ENCODE measurements at regions not wholly inside any gene's neighbourhood (a gene's known extent, or its start where the extent isn't known, plus 50 kb on each side); places are given as distances from the start of the nearest gene placed in this dataset.

DNA sequence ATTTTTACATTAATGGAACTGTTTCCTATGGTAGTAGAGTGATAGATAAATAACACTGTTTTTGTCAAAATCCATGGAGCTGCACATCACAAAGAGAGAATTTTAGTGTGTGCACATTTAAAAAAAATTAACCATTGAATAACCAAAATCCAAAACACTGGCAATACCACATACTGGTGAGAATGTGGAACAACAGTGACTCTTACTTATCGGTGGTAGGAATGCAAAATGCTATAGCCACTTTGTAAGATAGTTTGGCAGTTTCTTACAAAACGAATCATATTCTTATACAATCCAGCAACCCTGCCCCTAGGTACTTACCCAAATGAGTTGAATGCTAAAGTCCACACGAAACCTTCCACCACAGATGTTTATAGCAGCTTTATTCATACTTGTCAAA is 229.6 kb upstream of the GPR101 start (continued):
- TF ChIP-seq, protein P1, sequence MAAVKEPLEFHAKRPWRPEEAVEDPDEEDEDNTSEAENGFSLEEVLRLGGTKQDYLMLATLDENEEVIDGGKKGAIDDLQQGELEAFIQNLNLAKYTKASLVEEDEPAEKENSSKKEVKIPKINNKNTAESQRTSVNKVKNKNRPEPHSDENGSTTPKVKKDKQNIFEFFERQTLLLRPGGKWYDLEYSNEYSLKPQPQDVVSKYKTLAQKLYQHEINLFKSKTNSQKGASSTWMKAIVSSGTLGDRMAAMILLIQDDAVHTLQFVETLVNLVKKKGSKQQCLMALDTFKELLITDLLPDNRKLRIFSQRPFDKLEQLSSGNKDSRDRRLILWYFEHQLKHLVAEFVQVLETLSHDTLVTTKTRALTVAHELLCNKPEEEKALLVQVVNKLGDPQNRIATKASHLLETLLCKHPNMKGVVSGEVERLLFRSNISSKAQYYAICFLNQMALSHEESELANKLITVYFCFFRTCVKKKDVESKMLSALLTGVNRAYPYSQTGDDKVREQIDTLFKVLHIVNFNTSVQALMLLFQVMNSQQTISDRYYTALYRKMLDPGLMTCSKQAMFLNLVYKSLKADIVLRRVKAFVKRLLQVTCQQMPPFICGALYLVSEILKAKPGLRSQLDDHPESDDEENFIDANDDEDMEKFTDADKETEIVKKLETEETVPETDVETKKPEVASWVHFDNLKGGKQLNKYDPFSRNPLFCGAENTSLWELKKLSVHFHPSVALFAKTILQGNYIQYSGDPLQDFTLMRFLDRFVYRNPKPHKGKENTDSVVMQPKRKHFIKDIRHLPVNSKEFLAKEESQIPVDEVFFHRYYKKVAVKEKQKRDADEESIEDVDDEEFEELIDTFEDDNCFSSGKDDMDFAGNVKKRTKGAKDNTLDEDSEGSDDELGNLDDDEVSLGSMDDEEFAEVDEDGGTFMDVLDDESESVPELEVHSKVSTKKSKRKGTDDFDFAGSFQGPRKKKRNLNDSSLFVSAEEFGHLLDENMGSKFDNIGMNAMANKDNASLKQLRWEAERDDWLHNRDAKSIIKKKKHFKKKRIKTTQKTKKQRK (IDR thresholded peaks at IDR 0.05; ENCODE audit: low read depth, low read length): no peak
- TF ChIP-seq IKZF2 (IDR thresholded peaks at IDR 0.05) (no peak), MXI1 (IDR thresholded peaks at IDR 0.05; ENCODE audit: low read depth, low read length) (no peak), MTA3 (IDR thresholded peaks at IDR 0.05; ENCODE audit: borderline replicate concordance, low read length) (no peak), ZNF274 (IDR thresholded peaks at IDR 0.05; ENCODE audit: insufficient read depth, insufficient read length) (no peak), NFIC (IDR thresholded peaks at IDR 0.05; ENCODE audit: low read depth, low read length) (no peak), POU2F2 (IDR thresholded peaks at IDR 0.05; ENCODE audit: borderline replicate concordance, low read depth, low read length) (no peak), ETV6 (conservative IDR thresholded peaks at IDR 0.05 in 1 of 2, IDR thresholded peaks at IDR 0.05 in 1 of 2; ENCODE audit: borderline replicate concordance in 1 of 2, low read depth in 1 of 2) (no peak), POLR2A (IDR thresholded peaks at IDR 0.05; ENCODE audit: low read depth, low read length) (no peak), TAF1 (IDR thresholded peaks at IDR 0.05; ENCODE audit: borderline replicate concordance, low read depth, low read length) (no peak), ZNF622 (IDR thresholded peaks at IDR 0.05) (no peak)

DNA sequence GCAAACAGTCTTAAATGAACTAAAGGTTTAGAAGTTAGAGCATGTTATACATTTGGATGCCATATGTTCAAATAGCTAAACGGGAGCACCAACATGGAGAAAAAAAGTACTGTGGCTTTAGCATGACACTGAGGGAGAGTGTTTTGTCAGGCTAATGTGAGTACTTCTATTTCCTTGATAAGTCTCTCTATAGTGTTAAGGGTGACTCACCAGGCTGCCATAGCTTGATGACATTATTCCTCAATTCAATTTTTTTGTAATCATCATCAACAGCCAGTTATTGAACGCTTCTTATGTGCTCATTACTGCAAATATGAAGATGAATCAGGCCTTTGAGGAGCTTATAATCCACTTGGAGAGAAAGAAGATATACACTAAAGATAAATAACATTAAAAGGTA is 211.4 kb upstream of the GPR101 start:
- TF ChIP-seq CHD2 (IDR thresholded peaks at IDR 0.05; ENCODE audit: borderline replicate concordance, low read depth, low read length): no peak
- TF ChIP-seq CBX3 (IDR thresholded peaks at IDR 0.05; ENCODE audit: borderline replicate concordance, low read depth): no peak
- no peak for TF ChIP-seq EZH2 (IDR thresholded peaks at IDR 0.05; ENCODE audit: borderline replicate concordance, control insufficient read depth, low read depth, low read length)
- TF ChIP-seq MYB (IDR thresholded peaks at IDR 0.05; ENCODE audit: borderline replicate concordance, low read depth, low read length): no peak
- TF ChIP-seq POLR2A (IDR thresholded peaks at IDR 0.05; ENCODE audit: low read depth, low read length): no peak
- TF ChIP-seq MTA2 (IDR thresholded peaks at IDR 0.05; ENCODE audit: low read depth): no peak
- TF ChIP-seq, protein P2, sequence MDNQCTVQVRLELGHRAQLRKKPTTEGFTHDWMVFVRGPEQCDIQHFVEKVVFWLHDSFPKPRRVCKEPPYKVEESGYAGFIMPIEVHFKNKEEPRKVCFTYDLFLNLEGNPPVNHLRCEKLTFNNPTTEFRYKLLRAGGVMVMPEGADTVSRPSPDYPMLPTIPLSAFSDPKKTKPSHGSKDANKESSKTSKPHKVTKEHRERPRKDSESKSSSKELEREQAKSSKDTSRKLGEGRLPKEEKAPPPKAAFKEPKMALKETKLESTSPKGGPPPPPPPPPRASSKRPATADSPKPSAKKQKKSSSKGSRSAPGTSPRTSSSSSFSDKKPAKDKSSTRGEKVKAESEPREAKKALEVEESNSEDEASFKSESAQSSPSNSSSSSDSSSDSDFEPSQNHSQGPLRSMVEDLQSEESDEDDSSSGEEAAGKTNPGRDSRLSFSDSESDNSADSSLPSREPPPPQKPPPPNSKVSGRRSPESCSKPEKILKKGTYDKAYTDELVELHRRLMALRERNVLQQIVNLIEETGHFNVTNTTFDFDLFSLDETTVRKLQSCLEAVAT (IDR thresholded peaks at IDR 0.05): no peak
- TF ChIP-seq SMAD1 (IDR thresholded peaks at IDR 0.05; ENCODE audit: low read depth, partially characterized antibody): no peak
- no peak for TF ChIP-seq RCOR1 (conservative IDR thresholded peaks at IDR 0.05; ENCODE audit: low read depth, low read length)
- TF ChIP-seq JUND (IDR thresholded peaks at IDR 0.05; ENCODE audit: low read depth, low read length): no peak
- no peaks in the 10 kb centered on the region for H3K9me3 ChIP-seq (replicated peaks; ENCODE audit: control insufficient read depth, insufficient read depth, low read length)
- no peak for FAIRE-seq
- ChIA-PET RAD21 (ENCODE audit: unreplicated experiment) (no interaction called here), CTCF (no interaction called here), POLR2A (no interaction called here), SMC1A (ENCODE audit: uncharacterized antibody, unreplicated experiment) (interaction anchor here (1.0 kb wide), 1 partner anchor 26 kb away, joined by 3 read pairs; no protein-coding TSS in a partner anchor)
- no peak for ATAC-seq
- no peaks in the 10 kb centered on the region for H3K4me1 ChIP-seq (ENCODE audit: control insufficient read depth, insufficient read depth, low read length)
- no peak overlapping the region for H3K4me3 ChIP-seq
- in situ Hi-C loops (cut with MboI): no loop called here
- H3K79me2 ChIP-seq (ENCODE audit: control insufficient read depth, insufficient read depth, low read length): no peaks in the 10 kb centered on the region
- H2AFZ ChIP-seq (ENCODE audit: control insufficient read depth, low read depth, low read length): no peak overlapping the region
- no TSS peak for BruUV-seq (replicated peaks)
- intact Hi-C loops (cut with micrococcal nuclease; ENCODE audit: unreplicated experiment): no loop called here
- no peak overlapping the region for H3K4me2 ChIP-seq (ENCODE audit: control insufficient read depth, insufficient read depth)
- 15% methylated on average over 2 of the region's 2 CpGs for WGBS (ENCODE audit: insufficient coverage, insufficient replicate concordance, low lambda C conversion rate, missing lambda C conversion rate)
- H3K9ac ChIP-seq (ENCODE audit: control insufficient read depth, insufficient read depth, low read length): no peak overlapping the region
- no peaks in the 10 kb centered on the region for H3K36me3 ChIP-seq (ENCODE audit: control insufficient read depth in 2 of 2, insufficient read depth in 2 of 2, low read length in 1 of 2)
- H3K27me3 ChIP-seq (replicated peaks in 1 of 2; ENCODE audit: control insufficient read depth in 2 of 2, insufficient read depth in 2 of 2, low read length in 1 of 2): no peaks in the 10 kb centered on the region
- no peaks in the 10 kb centered on the region for H4K20me1 ChIP-seq (ENCODE audit: control insufficient read depth, insufficient read depth)
- no peak for DNase-seq (ENCODE audit: low read depth, low spot score)
- no peak overlapping the region for H3K27ac ChIP-seq (ENCODE audit: control insufficient read depth, insufficient read depth)
